Activated CD4-positive, alpha-beta T cell treated with anti-CD3 and anti-CD28 coated beads, Interleukin-2, Interleukin-4, amounts not matched to agents 100 ng/mL and 50 ng/mL, durations not matched to agents 16 hours and 8 hours (primary cell): ENCODE measurements at regions not wholly inside any gene's neighbourhood (a gene's known extent, or its start where the extent isn't known, plus 50 kb on each side); places are given as distances from the start of the nearest gene placed in this dataset.

ENCODE experiments used
- DNase-seq: peaks from one replicate; pipeline ENCODE4 v3.0.0-alpha.2; 2020; ENCODE audit warnings: low spot score

GRCh38 chr2:9105601-9106337 is 100.8 kb upstream of the ASAP2 start:
- no peak for DNase-seq

GRCh38 chr2:9103663-9104277 is 100.3 kb upstream of the MBOAT2 start:
- no peak for DNase-seq

GRCh38 chr2:9102861-9103662 is 99.6 kb upstream of the MBOAT2 start:
- no peak for DNase-seq

GRCh38 chr2:9101763-9102425 is 98.4 kb upstream of the MBOAT2 start:
- no peak for DNase-seq

GRCh38 chr2:9100080-9100876 is 96.8 kb upstream of the MBOAT2 start:
- DNase-seq, result no peak

GRCh38 chr2:9099341-9099751 is 95.9 kb upstream of the MBOAT2 start:
- DNase-seq, result no peak

GRCh38 chr2:9097892-9098291 is 94.4 kb upstream of the MBOAT2 start:
- DNase-seq, result no peak

GRCh38 chr2:9097239-9097638 is 93.8 kb upstream of the MBOAT2 start:
- DNase-seq, result no peak

- no peak for DNase-seq
Observed at GRCh38 chr2:9096761-9097160, 93.3 kb upstream of the MBOAT2 start.

GRCh38 chr2:9095690-9096089 is 92.2 kb upstream of the MBOAT2 start:
- no peak for DNase-seq

- no peak for DNase-seq
Observed at GRCh38 chr2:9095226-9095625, 91.7 kb upstream of the MBOAT2 start.

GRCh38 chr2:9094117-9094516 is 90.6 kb upstream of the MBOAT2 start:
- DNase-seq, result no peak

GRCh38 chr2:9093324-9093723 is 89.8 kb upstream of the MBOAT2 start:
- no peak for DNase-seq

GRCh38 chr2:9092383-9093282 is 89.1 kb upstream of the MBOAT2 start:
- DNase-seq, result no peak

GRCh38 chr2:9091811-9092210 is 88.3 kb upstream of the MBOAT2 start:
- DNase-seq, result no peak

- DNase-seq, result no peak
Observed at GRCh38 chr2:9089831-9090230, 86.3 kb upstream of the MBOAT2 start.

GRCh38 chr2:9087121-9087681 is 83.7 kb upstream of the MBOAT2 start:
- no peak for DNase-seq

- DNase-seq, result no peak
Observed at GRCh38 chr2:9086465-9086864, 83.0 kb upstream of the MBOAT2 start.

- no peak for DNase-seq
Observed at GRCh38 chr2:9085353-9085752, 81.9 kb upstream of the MBOAT2 start.

- DNase-seq, result no peak
Observed at GRCh38 chr2:9083287-9083686, 79.8 kb upstream of the MBOAT2 start.
